ENCODE measurements at regions not wholly inside any gene's neighbourhood (a gene's known extent, or its start where the extent isn't known, plus 50 kb on each side); places are given as distances from the start of the nearest gene placed in this dataset.

- Histone ChIP-seq H3K9me3 (ENCODE audit: control insufficient read depth, insufficient read depth, low read length) (no peaks in the 10 kb centered on the region), H2AK5ac (ENCODE audit: low read depth, low read length) (no peak overlapping the region), H3K4me2 (ENCODE audit: low read depth, low read length) (no peak overlapping the region), H3K4me3 (ENCODE audit: insufficient read depth, low read depth, low read length) (no peak overlapping the region), H3K14ac (replicated peaks; ENCODE audit: low read depth, low read length) (no peak overlapping the region), H3K27ac (ENCODE audit: insufficient read depth, low read length) (no peak overlapping the region), H4K91ac (ENCODE audit: insufficient read depth, low read depth, low read length) (no peak overlapping the region), H3K4me1 (ENCODE audit: control insufficient read depth, insufficient read depth, low read length) (no peaks in the 10 kb centered on the region), H3K18ac (ENCODE audit: low read depth, low read length) (no peak overlapping the region), H4K8ac (ENCODE audit: low read depth in 2 of 2, low read length in 2 of 2) (no peak overlapping the region), H3K27me3 (ENCODE audit: control insufficient read depth, insufficient read depth, low read length) (no peaks in the 10 kb centered on the region), H3K23ac (ENCODE audit: low read depth, low read length) (no peak overlapping the region), H2BK15ac (ENCODE audit: low read depth, low read length) (no peak overlapping the region), H3K4ac (ENCODE audit: low read depth, low read length) (no peak overlapping the region), H3K79me1 (ENCODE audit: low read depth in 1 of 2, low read length in 2 of 2) (no peaks in the 10 kb centered on the region), H2BK20ac (ENCODE audit: low read depth, low read length) (no peak overlapping the region), H4K5ac (ENCODE audit: low read depth, low read length) (no peak overlapping the region), H3K9me1 (ENCODE audit: insufficient read depth, low read length) (no peaks in the 10 kb centered on the region), H3K36me3 (ENCODE audit: control insufficient read depth, insufficient read depth, low read length) (no peaks in the 10 kb centered on the region), H2BK5ac (ENCODE audit: low read depth, low read length, poor library complexity, severe bottlenecking) (no peak overlapping the region), H4K20me1 (ENCODE audit: insufficient read depth, low read length) (no peaks in the 10 kb centered on the region), H3K9ac (ENCODE audit: low read depth, low read length) (no peak overlapping the region), H2AK9ac (replicated peaks; ENCODE audit: low read depth, low read length, poor library complexity) (no peak overlapping the region), H2BK120ac (ENCODE audit: low read depth, low read length) (no peak overlapping the region), H3K56ac (ENCODE audit: extremely low read depth, insufficient read depth, low read length) (no peak overlapping the region), H2AFZ (replicated peaks; ENCODE audit: low read length, poor library complexity) (no peak overlapping the region)
- no TSS peak for BruUV-seq (replicated peaks)
- intact Hi-C loops (cut with micrococcal nuclease) (no loop called here), in situ Hi-C loops (cut with MboI; ENCODE audit: low sequenced_read_pairs) (no loop called here), dilution Hi-C loops (cut with HindIII; ENCODE audit: low sequenced_read_pairs, unreplicated experiment) (no loop called here)
- ATAC-seq (ENCODE audit: low read depth) (no peak), DNase-seq (no peak)
- ChIA-PET POLR2A (ENCODE audit: unreplicated experiment) (no interaction called here), CTCF (no interaction called here)
- TF ChIP-seq SMC3 (IDR thresholded peaks at IDR 0.05; ENCODE audit: low read depth, low read length) (no peak), ELK1 (IDR thresholded peaks at IDR 0.05; ENCODE audit: borderline replicate concordance, low read depth, low read length) (no peak), MXI1 (IDR thresholded peaks at IDR 0.05; ENCODE audit: borderline replicate concordance, low read depth, low read length) (no peak), POLR2A (IDR thresholded peaks at IDR 0.05; ENCODE audit: low read depth, low read length) (no peak), FOS (IDR thresholded peaks at IDR 0.05; ENCODE audit: low read depth, low read length) (no peak), NFE2L2 (IDR thresholded peaks at IDR 0.05; ENCODE audit: low read depth, low read length) (no peak), MAFK (IDR thresholded peaks at IDR 0.05; ENCODE audit: low read depth, low read length) (no peak), USF2 (IDR thresholded peaks at IDR 0.05; ENCODE audit: low read depth, low read length) (no peak)
Measured at GRCh38 chr13:88701551-88701950, 1030.4 kb downstream of the SLITRK5 start.

All from IMR-90 (cell line).